Pancreas (tissue), 10 donors: ENCODE measurements at regions not wholly inside any gene's neighbourhood (a gene's known extent, or its start where the extent isn't known, plus 50 kb on each side); places are given as distances from the start of the nearest gene placed in this dataset.
A peak's percentile ranks its signal among the peaks of the same experiment; 100 is the strongest.

ENCODE experiments used
- ATAC-seq, 4 donors: fragments of 200-7000 bp; cut with Tn5 transposase; one replicate each; pipeline versions ENCODE4 v1.8.0 to v1.9.1; 2020; ENCODE audit warnings: mild to moderate bottlenecking in 4 of 4, moderate library complexity in 4 of 4
- DNase-seq, 6 donors: peaks; one replicate each; pipeline ENCODE4 v3.0.0-alpha.2; 2020
- FAIRE-seq: peaks from 2 replicates; lab custom pipeline; 2012; peaks lifted over from hg19 to GRCh38; lab: Jason Lieb, UNC
- H3K27ac ChIP-seq, 4 donors: fragments of 200-600 bp; sonication (generic); 1 replicate in 3 of 4; 2 replicates in 1 of 4; pipeline versions ENCODE4 v1.5.0 to v1.8.0; 2020
- H3K27me3 ChIP-seq, 4 donors: fragments of 200-600 bp; one replicate each; pipeline ENCODE4 v1.8.0; 2021
- H3K36me3 ChIP-seq, 3 donors: fragments of 200-600 bp; sonication (generic) in 1 of 3; one replicate each; pipeline versions ENCODE4 v1.5.0 to v1.8.0; 2020 to 2021
- H3K4me1 ChIP-seq, 3 donors: fragments of 200-600 bp; one replicate each; pipeline ENCODE4 v1.8.0; 2021
- H3K4me3 ChIP-seq, 4 donors: fragments of 200-600 bp; sonication (generic) in 2 of 4; one replicate each; pipeline versions ENCODE4 v1.5.0 to v1.8.0; 2020 to 2021
- H3K9me3 ChIP-seq, 4 donors: fragments of 200-600 bp; one replicate each; pipeline ENCODE4 v1.8.0; 2021
- CTCF ChIP-seq, 4 donors: fragments of 200-600 bp; sonication (generic) in 3 of 4; IDR thresholded peaks; one replicate each; pipeline versions ENCODE4 v1.5.0 to v1.8.0; 2021; ENCODE audit warnings: antibody characterized with exemption in 4 of 4
- WGBS, 2 donors: extraction: QIAGEN DNeasy Blood & Tissue Kit; methylation state at CpG; one replicate each; pipeline ENCODE4 v1.1.7; 2013; 5-methylcytosine and 5-hydroxymethylcytosine counted together
- intact Hi-C, 3 donors: fragments of 100-400 bp; cut with DNase I; formaldehyde crosslinking; loops; one replicate each; pipeline versions ENCODE4 v1.11.1 to v1.14.2; 2022
- donor health status: healthy with polysubstance abuse.
- donor health status: DM: no; HTN: no; CAD: no; lungs with moderate emphysema.
- donor health status: DM: no; HTN: no; CAD: no.
- donor health status: control.
- donor health status: control.
- donor health status: Bipolar disorder and iron deficiency.
- donor health status: DM: yes; HTN: yes; CAD: no.
- donor health status: DM: no; HTN: no; CAD: no.
- donor health status: DM: no; HTN: no; CAD: no.
- donor health status: DM: yes; HTN: yes; CAD: no.

DNA sequence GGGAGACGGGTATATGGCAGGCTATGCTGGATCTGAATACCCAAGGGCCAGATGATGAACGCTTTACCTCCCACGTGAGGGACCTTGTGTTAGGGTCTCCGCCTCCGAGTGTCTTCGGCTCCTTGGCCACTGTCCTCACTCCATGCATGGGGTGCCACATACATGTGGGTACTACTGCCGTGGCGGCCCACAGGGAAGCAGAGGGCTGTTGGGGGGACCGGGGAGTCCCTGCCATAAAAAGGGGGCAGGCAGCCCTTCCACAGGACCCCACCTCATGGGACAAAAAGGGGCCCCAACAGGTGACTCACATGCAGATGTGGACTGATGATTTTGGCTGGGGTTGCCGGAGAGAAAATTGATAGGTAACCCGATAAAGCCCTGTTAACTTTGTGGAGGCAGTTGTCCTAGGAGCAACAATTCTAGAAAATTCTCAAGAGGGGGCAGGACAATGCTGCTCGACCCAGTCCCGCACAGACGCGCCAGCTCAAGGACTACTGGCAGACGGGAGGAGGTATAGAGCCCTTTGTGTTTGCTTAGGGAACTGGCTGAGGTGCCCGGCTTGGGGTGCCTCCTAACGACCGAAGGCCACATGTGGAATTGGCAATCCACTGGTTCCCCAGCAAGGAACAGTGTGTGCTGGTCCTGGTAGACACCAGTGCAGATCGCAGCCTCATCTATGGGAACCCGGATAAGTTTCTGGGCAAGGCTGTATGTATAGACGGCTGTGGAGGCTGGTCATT, 695.7 kb upstream of the AGA start:
- 90 to 96% methylated on average over 22 of the region's 22 CpGs for WGBS, 2 donors
- Histone ChIP-seq H3K4me3 (no peak overlapping the region), H3K4me1 (no peaks in the 10 kb centered on the region), H3K27me3 (no peaks in the 10 kb centered on the region), H3K27ac (no peak overlapping the region), H3K36me3 (no peaks in the 10 kb centered on the region), H3K9me3 (no peaks in the 10 kb centered on the region)
- intact Hi-C loops, result no loop called here
- no peak for ATAC-seq
- peak in 2 of 6 donors; percentile 36 to 38 for DNase-seq
- no peak for TF ChIP-seq CTCF (IDR thresholded peaks at IDR 0.05)
- FAIRE-seq, result no peak

- no peak for TF ChIP-seq CTCF (IDR thresholded peaks at IDR 0.05)
- intact Hi-C loops, result no loop called here
- WGBS, 2 donors, result 90 to 95% methylated on average over 13 of the region's 13 CpGs
Measured at GRCh38 chr4:178138491-178138890, 696.3 kb upstream of the AGA start.

GRCh38 chr4:178140326-178140915, 698.2 kb upstream of the AGA start:
- Histone ChIP-seq H3K27me3 (no peaks in the 10 kb centered on the region), H3K4me1 (no peaks in the 10 kb centered on the region), H3K9me3 (no peaks in the 10 kb centered on the region), H3K4me3 (no peak overlapping the region), H3K27ac (no peak overlapping the region), H3K36me3 (no peaks in the 10 kb centered on the region)
- 93 to 94% methylated on average over 11 of the region's 11 CpGs for WGBS, 2 donors
- FAIRE-seq (no peak), ATAC-seq (no peak), DNase-seq (peak in 1 of 6 donors; percentile 49)
- no peak for TF ChIP-seq CTCF (IDR thresholded peaks at IDR 0.05)
- intact Hi-C loops, result no loop called here

More at GRCh38 chr4:178138491-178138890, 696.3 kb upstream of the AGA start:
- no peaks in the 10 kb centered on the region for H3K27me3 ChIP-seq
- H3K4me1 ChIP-seq, result no peaks in the 10 kb centered on the region
- H3K4me3 ChIP-seq, result no peak overlapping the region
- ATAC-seq, result no peak
- no peaks in the 10 kb centered on the region for H3K9me3 ChIP-seq
- no peaks in the 10 kb centered on the region for H3K36me3 ChIP-seq
- DNase-seq, result no peak
- H3K27ac ChIP-seq, result no peak overlapping the region
- FAIRE-seq, result no peak

DNA sequence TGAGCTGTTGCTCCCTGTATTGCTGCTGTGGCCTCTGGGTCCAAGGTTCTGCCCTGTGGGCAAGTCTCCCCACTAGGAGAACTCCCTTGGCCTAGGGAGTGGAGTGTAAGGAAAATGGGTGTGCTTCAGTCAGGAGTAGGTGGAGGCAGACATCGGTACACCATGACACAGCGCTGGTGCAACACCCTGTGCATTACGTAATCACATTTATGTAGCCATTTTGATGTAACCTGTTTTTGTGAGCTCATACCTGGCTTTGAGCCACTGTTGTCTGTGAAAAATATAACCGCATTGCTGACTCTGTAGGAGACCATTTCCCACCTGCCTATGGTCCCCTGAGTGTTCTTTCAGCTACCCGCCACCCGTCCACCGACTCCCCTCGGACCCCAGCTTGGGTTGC, 700.5 kb upstream of the AGA start:
- intact Hi-C loops, result no loop called here
- Histone ChIP-seq H3K27me3 (no peaks in the 10 kb centered on the region), H3K4me3 (no peak overlapping the region), H3K36me3 (no peaks in the 10 kb centered on the region), H3K4me1 (no peaks in the 10 kb centered on the region), H3K27ac (no peak overlapping the region), H3K9me3 (no peaks in the 10 kb centered on the region)
- WGBS, 2 donors, result 87 to 91% methylated on average over 8 of the region's 8 CpGs
- no peak for ATAC-seq
- no peak for TF ChIP-seq CTCF (IDR thresholded peaks at IDR 0.05)
- FAIRE-seq, result no peak
- no peak for DNase-seq

- intact Hi-C loops, result no loop called here
- 88 to 92% methylated on average over 2 of the region's 2 CpGs for WGBS, 2 donors
- Histone ChIP-seq H3K4me3 (no peak overlapping the region), H3K27me3 (no peaks in the 10 kb centered on the region), H3K27ac (no peak overlapping the region), H3K4me1 (no peaks in the 10 kb centered on the region), H3K9me3 (no peaks in the 10 kb centered on the region), H3K36me3 (no peaks in the 10 kb centered on the region)
- no peak for DNase-seq
- ATAC-seq, result no peak
- no peak for TF ChIP-seq CTCF (IDR thresholded peaks at IDR 0.05)
- FAIRE-seq, result no peak
Measured at GRCh38 chr4:178148106-178148505, 705.9 kb upstream of the AGA start.
